Activated T-helper 2 cell treated with anti-CD3 and anti-CD28 coated beads, Interferon-gamma antibody, Interleukin-2, Interleukin-4, amounts not matched to agents 10 μg/mL and 5 μg/mL and 100 μg/mL, durations not matched to agents 14 hours and 24 hours and 36 hours (primary cell): ENCODE measurements at regions not wholly inside any gene's neighbourhood (a gene's known extent, or its start where the extent isn't known, plus 50 kb on each side); places are given as distances from the start of the nearest gene placed in this dataset.

Experiments used
- DNase-seq: peaks from one replicate; pipeline ENCODE4 v3.0.0; 2021; ENCODE audit warnings: low spot score
- H3K27ac Mint-ChIP-seq: one replicate; pipeline ENCODE4 v1.8.0; 2021; ENCODE audit warnings: mixed read lengths
- H3K27me3 Mint-ChIP-seq: one replicate; pipeline ENCODE4 v1.8.0; 2021; ENCODE audit warnings: low read depth, mixed read lengths
- H3K36me3 Mint-ChIP-seq: one replicate; pipeline ENCODE4 v1.8.0; 2021; ENCODE audit warnings: low read depth, mixed read lengths
- H3K4me1 Mint-ChIP-seq: one replicate; pipeline ENCODE4 v1.8.0; 2021; ENCODE audit warnings: low read depth, mixed read lengths
- H3K4me3 Mint-ChIP-seq: one replicate; pipeline ENCODE4 v1.8.0; 2021; ENCODE audit warnings: low read depth, mild to moderate bottlenecking, moderate library complexity, mixed read lengths
- H3K9me3 Mint-ChIP-seq: one replicate; pipeline ENCODE4 v1.8.0; 2021; ENCODE audit warnings: mixed read lengths
- intact Hi-C: fragments of 100-400 bp; cut with micrococcal nuclease; formaldehyde crosslinking; loops from one replicate; pipeline ENCODE4 v1.15.1; 2023

DNA sequence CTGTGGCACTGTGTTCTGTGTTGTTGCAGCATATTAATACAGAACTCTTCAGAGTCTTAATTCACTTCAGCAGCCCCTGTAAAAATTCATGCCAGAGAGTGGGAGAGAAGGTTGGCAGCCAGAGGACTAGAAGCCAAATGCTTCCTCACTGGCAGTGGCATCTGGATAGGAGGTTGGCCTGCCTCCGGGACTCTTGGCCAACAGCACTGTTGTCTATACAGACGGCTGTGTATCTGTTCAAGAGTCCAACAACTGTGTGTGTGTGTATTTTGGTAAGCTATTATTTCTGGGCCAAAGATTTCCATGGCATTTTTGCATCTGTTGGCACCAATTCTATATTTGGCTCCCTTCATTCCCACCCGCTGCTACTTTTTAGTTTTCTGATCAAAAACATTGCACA lies 156.0 kb upstream of the SOX2 start:
- intact Hi-C loops = no loop called here
- H3K4me1 Mint-ChIP-seq = no peaks in the 10 kb centered on the region
- no peaks in the 10 kb centered on the region for H3K36me3 Mint-ChIP-seq
- H3K9me3 Mint-ChIP-seq = no peaks in the 10 kb centered on the region
- DNase-seq = no peak
- no peak overlapping the region for H3K27ac Mint-ChIP-seq
- H3K27me3 Mint-ChIP-seq = no peaks in the 10 kb centered on the region
- no peak overlapping the region for H3K4me3 Mint-ChIP-seq

- Mint-ChIP-seq H3K27ac (no peak overlapping the region), H3K27me3 (no peaks in the 10 kb centered on the region), H3K36me3 (no peaks in the 10 kb centered on the region), H3K4me3 (no peak overlapping the region), H3K4me1 (no peaks in the 10 kb centered on the region), H3K9me3 (no peaks in the 10 kb centered on the region)
- DNase-seq = no peak
- intact Hi-C loops = no loop called here
Observed at GRCh38 chr3:181554233-181554765, 157.4 kb upstream of the SOX2 start.

DNA sequence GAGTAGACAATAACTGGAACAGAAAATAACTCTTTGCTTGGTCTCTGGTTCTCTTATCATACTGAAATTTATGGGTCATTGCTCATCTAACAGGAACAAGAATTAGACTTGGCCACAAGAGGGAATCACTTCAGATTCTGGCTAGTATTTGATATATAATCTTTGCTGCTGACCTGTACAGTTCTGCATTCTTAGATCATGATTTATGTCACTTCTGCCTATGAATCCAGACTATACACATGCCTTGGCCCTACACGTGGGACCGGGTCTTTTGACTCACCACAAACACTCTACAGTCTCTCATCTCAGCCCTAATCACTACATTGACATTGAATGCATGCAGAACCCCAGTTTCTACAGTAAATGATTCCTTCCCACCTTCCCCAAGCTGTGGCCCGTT lies 162.5 kb upstream of the SOX2 start:
- intact Hi-C loops = no loop called here
- peaks cover 13% of the 10 kb centered on the region for H3K9me3 Mint-ChIP-seq

DNA sequence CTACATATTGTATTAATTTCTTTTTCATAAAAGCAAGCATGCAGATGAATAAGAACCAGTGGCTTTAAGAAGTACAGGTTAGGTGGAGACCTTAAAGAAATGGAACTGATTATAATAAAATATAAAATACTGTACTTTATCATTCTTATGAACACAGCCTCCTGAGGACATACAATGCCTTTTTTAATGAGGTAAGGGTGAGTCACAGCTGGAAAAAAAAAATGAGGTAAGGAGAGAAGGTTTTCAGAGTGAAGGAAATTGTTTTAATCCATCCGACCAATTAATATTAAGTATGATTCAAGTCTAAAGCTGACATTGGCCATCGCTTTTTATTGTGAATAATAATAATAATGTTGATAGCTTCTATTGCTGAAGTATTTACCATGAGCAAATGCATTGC lies 170.3 kb upstream of the SOX2 start:
- no peaks in the 10 kb centered on the region for H3K27me3 Mint-ChIP-seq
- intact Hi-C loops = no loop called here
- no peak overlapping the region for H3K27ac Mint-ChIP-seq
- no peaks in the 10 kb centered on the region for H3K4me1 Mint-ChIP-seq
- no peak for DNase-seq
- no peak overlapping the region for H3K4me3 Mint-ChIP-seq
- no peaks in the 10 kb centered on the region for H3K36me3 Mint-ChIP-seq
- H3K9me3 Mint-ChIP-seq = peaks cover 13% of the 10 kb centered on the region

More for the DNA sequence above, 162.5 kb upstream of the SOX2 start:
- no peaks in the 10 kb centered on the region for H3K36me3 Mint-ChIP-seq
- no peaks in the 10 kb centered on the region for H3K27me3 Mint-ChIP-seq
- H3K4me3 Mint-ChIP-seq = no peak overlapping the region
- H3K27ac Mint-ChIP-seq = no peak overlapping the region
- H3K4me1 Mint-ChIP-seq = no peaks in the 10 kb centered on the region
- no peak for DNase-seq

- intact Hi-C loops = no loop called here
- no peaks in the 10 kb centered on the region for H3K9me3 Mint-ChIP-seq
- no peak overlapping the region for H3K27ac Mint-ChIP-seq
- H3K27me3 Mint-ChIP-seq = no peaks in the 10 kb centered on the region
- no peaks in the 10 kb centered on the region for H3K4me1 Mint-ChIP-seq
- no peak for DNase-seq
- no peaks in the 10 kb centered on the region for H3K36me3 Mint-ChIP-seq
- no peak overlapping the region for H3K4me3 Mint-ChIP-seq
Observed at GRCh38 chr3:181534781-181535221, 176.9 kb upstream of the SOX2 start.

- H3K36me3 Mint-ChIP-seq = no peaks in the 10 kb centered on the region
- no peaks in the 10 kb centered on the region for H3K4me1 Mint-ChIP-seq
- intact Hi-C loops = no loop called here
- H3K27me3 Mint-ChIP-seq = no peaks in the 10 kb centered on the region
- H3K9me3 Mint-ChIP-seq = no peaks in the 10 kb centered on the region
- no peak overlapping the region for H3K27ac Mint-ChIP-seq
- H3K4me3 Mint-ChIP-seq = no peak overlapping the region
- DNase-seq = no peak
Observed at GRCh38 chr3:181533811-181534210, 177.9 kb upstream of the SOX2 start.

DNA sequence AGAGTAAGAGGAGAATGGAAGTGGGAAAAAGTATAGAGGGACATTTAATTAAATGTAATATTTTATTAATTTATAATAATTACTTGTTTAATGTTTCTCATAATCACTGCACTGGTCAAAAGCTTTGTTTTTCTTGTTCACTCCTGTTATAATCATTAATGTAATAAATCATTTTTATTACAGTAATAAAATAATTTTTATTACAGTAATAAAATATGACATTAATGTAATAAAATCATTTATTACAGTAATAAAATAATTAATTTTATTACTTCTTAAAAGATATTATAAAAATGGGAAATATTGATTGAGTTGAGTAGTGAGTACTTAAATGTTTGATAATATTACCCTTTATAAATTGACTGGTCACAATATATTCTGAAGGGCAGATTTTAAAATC lies 181.1 kb upstream of the SOX2 start:
- no peak for DNase-seq
- H3K27ac Mint-ChIP-seq = no peak overlapping the region
- H3K4me1 Mint-ChIP-seq = no peaks in the 10 kb centered on the region
- intact Hi-C loops = no loop called here
- H3K27me3 Mint-ChIP-seq = no peaks in the 10 kb centered on the region
- no peaks in the 10 kb centered on the region for H3K36me3 Mint-ChIP-seq
- peaks cover 4% of the 10 kb centered on the region for H3K9me3 Mint-ChIP-seq
- H3K4me3 Mint-ChIP-seq = no peak overlapping the region

DNA sequence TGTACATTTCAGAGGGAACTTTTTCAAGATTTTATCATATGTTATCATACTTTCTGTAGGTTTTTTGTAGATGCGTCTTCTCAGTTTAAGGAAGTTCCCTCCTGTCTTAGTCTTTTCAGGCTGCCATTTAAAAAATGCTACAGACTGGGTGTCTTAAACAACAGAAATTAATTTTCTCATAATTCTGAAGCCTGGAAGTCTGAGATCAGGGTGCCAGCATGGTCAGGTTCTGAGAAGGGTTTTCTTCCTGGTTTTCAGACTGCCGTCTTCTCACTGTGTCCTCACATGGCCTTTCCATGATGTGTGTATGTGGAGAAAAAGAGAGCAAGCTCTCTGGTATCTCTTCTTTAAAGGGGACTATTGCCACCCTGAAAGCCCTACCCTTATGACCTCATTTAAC lies 189.9 kb upstream of the SOX2 start:
- intact Hi-C loops = no loop called here
- Mint-ChIP-seq H3K27me3 (no peaks in the 10 kb centered on the region), H3K27ac (no peak overlapping the region), H3K9me3 (peaks cover 17% of the 10 kb centered on the region), H3K4me1 (no peaks in the 10 kb centered on the region), H3K36me3 (no peaks in the 10 kb centered on the region), H3K4me3 (no peak overlapping the region)
- no peak for DNase-seq

DNA sequence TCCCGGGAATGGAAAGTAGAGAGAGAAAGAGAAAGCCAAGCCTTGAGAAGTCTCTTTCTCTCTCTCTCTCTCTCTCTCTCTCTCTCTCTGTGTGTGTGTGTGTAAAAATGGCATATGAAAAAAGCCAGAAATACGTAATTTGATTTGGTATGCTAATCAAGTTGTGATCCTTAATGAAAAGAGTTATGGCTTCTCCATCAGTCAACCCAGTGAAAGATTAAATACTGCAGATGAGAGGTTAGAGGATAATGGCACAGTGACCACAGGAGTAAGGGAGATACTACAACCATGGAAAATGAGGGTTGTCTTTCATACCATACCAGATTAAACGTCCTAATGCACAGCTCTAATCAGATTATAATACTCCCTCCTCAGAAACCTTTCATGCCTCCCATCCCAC lies 193.5 kb upstream of the SOX2 start:
- no peaks in the 10 kb centered on the region for H3K4me1 Mint-ChIP-seq
- DNase-seq = no peak
- no peak overlapping the region for H3K4me3 Mint-ChIP-seq
- intact Hi-C loops = no loop called here
- H3K36me3 Mint-ChIP-seq = no peaks in the 10 kb centered on the region
- H3K27me3 Mint-ChIP-seq = no peaks in the 10 kb centered on the region
- H3K27ac Mint-ChIP-seq = no peak overlapping the region
- H3K9me3 Mint-ChIP-seq = peaks cover 8% of the 10 kb centered on the region

GRCh38 chr3:181512787-181513186 lies 198.9 kb upstream of the SOX2 start:
- intact Hi-C loops = no loop called here
- no peaks in the 10 kb centered on the region for H3K36me3 Mint-ChIP-seq
- H3K27me3 Mint-ChIP-seq = no peaks in the 10 kb centered on the region
- no peak overlapping the region for H3K4me3 Mint-ChIP-seq
- H3K4me1 Mint-ChIP-seq = no peaks in the 10 kb centered on the region
- H3K9me3 Mint-ChIP-seq = peaks cover 37% of the 10 kb centered on the region
- no peak overlapping the region for H3K27ac Mint-ChIP-seq
- DNase-seq = no peak

GRCh38 chr3:181510500-181510899 lies 201.2 kb upstream of the SOX2 start:
- no peaks in the 10 kb centered on the region for H3K4me1 Mint-ChIP-seq
- intact Hi-C loops = no loop called here
- no peaks in the 10 kb centered on the region for H3K36me3 Mint-ChIP-seq

DNA sequence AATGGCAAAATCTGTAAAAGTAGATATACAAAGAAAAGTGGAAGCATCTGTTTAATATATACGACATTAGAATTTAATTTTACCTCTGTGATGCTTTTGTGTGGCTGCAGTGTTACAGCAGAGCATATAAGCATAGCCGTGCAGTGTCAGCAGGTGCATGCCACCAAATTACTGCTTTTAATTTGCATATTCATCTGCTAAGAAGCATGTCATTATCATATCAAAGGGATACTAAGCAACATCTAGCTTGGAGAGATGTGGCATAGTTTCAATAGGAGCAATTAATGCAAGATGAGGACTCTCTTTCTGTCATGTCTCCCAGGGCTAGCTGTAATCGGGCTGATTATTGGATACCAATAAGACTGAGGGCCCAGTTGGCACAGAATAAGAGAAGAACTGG lies 214.4 kb upstream of the SOX2 start:
- intact Hi-C loops = no loop called here
- no peak overlapping the region for H3K27ac Mint-ChIP-seq
- no peaks in the 10 kb centered on the region for H3K27me3 Mint-ChIP-seq
- no peak overlapping the region for H3K4me3 Mint-ChIP-seq
- H3K9me3 Mint-ChIP-seq = no peaks in the 10 kb centered on the region
- H3K4me1 Mint-ChIP-seq = no peaks in the 10 kb centered on the region
- H3K36me3 Mint-ChIP-seq = no peaks in the 10 kb centered on the region
- no peak for DNase-seq

More at GRCh38 chr3:181510500-181510899, 201.2 kb upstream of the SOX2 start:
- Mint-ChIP-seq H3K9me3 (peaks cover 37% of the 10 kb centered on the region), H3K27ac (no peak overlapping the region), H3K4me3 (no peak overlapping the region), H3K27me3 (no peaks in the 10 kb centered on the region)
- no peak for DNase-seq

DNA sequence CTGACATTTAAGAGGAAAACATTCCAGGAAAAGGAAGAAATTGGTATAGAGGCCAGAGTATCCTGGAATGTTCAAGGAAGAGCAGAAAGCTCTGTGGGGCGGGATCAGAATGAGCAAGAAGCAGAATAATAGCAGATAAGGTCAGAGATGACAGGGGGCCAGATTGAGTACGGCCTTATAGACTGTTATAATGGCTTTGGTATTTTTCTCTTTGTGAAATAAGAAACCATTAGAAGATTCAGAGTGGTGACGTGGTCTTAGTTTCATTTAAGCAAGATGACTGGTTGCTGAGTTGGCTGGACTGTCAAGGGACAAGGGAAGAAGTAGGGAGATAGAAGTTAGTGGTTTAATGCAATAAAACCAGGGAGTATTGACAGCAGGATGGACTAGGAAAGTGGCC lies 218.3 kb upstream of the SOX2 start:
- intact Hi-C loops = no loop called here
- no peaks in the 10 kb centered on the region for H3K27me3 Mint-ChIP-seq
- no peaks in the 10 kb centered on the region for H3K4me1 Mint-ChIP-seq

GRCh38 chr3:181488536-181488935 lies 223.2 kb upstream of the SOX2 start:
- Mint-ChIP-seq H3K4me1 (no peaks in the 10 kb centered on the region), H3K27ac (no peak overlapping the region)
- intact Hi-C loops = no loop called here

More for the DNA sequence above, 218.3 kb upstream of the SOX2 start:
- DNase-seq = no peak
- H3K9me3 Mint-ChIP-seq = peaks cover 9% of the 10 kb centered on the region
- no peak overlapping the region for H3K4me3 Mint-ChIP-seq
- no peaks in the 10 kb centered on the region for H3K36me3 Mint-ChIP-seq
- no peak overlapping the region for H3K27ac Mint-ChIP-seq

More at GRCh38 chr3:181488536-181488935, 223.2 kb upstream of the SOX2 start:
- no peak for DNase-seq
- peaks cover 9% of the 10 kb centered on the region for H3K9me3 Mint-ChIP-seq
- no peaks in the 10 kb centered on the region for H3K27me3 Mint-ChIP-seq
- no peak overlapping the region for H3K4me3 Mint-ChIP-seq
- H3K36me3 Mint-ChIP-seq = no peaks in the 10 kb centered on the region
